Tibial nerve (tissue), 4 donors: ENCODE measurements at regions not wholly inside any gene's neighbourhood (a gene's known extent, or its start where the extent isn't known, plus 50 kb on each side); places are given as distances from the start of the nearest gene placed in this dataset.

Source experiments
- EP300 ChIP-seq, 2 donors: sonication (generic); formaldehyde crosslinking; IDR thresholded peaks; one replicate each; pipeline ENCODE4 v1.6.1; 2017; ENCODE audit warnings: antibody characterized with exemption in 2 of 2, mild to moderate bottlenecking in 1 of 2
- POLR2A ChIP-seq, 2 donors: fragments of 450-650 bp; IDR thresholded peaks; one replicate each; pipeline ENCODE4 v1.6.1; 2017; ENCODE audit warnings: antibody characterized with exemption in 2 of 2, mild to moderate bottlenecking in 2 of 2, moderate library complexity in 2 of 2
- TF ChIP-seq, protein P1 (sequence below), 5 experiments: fragments of 200-600 bp in 3 of 5; fragments of 450-650 bp in 2 of 5; sonication (generic) in 3 of 5; IDR thresholded peaks; one replicate each; pipeline ENCODE4 v1.5.1; 2016 to 2019; ENCODE audit warnings: antibody characterized with exemption in 5 of 5, mild to moderate bottlenecking in 3 of 5, moderate library complexity in 2 of 5

DNA sequence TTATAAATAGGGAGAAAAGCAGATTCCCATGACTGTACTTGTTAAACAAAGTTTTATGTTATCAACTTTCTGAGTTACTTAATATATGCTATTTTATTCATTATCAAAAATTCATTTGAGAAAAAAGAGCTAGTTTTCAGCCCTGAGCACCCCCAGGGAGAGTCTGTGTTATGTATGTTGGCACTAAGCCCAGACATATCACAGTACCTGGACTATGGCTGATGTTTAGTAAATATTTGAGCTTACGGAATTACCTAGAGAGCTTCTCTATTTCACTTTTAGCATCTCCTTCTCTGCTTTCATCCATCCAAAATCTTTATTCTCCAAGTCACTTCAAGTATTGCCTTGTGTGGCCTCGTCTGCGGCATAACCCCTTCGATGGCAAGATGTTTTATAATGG is 225.9 kb upstream of the PCSK5 start:
- TF ChIP-seq POLR2A (IDR thresholded peaks at IDR 0.05) (no peak), EP300 (IDR thresholded peaks at IDR 0.05) (no peak)
- TF ChIP-seq, protein P1, sequence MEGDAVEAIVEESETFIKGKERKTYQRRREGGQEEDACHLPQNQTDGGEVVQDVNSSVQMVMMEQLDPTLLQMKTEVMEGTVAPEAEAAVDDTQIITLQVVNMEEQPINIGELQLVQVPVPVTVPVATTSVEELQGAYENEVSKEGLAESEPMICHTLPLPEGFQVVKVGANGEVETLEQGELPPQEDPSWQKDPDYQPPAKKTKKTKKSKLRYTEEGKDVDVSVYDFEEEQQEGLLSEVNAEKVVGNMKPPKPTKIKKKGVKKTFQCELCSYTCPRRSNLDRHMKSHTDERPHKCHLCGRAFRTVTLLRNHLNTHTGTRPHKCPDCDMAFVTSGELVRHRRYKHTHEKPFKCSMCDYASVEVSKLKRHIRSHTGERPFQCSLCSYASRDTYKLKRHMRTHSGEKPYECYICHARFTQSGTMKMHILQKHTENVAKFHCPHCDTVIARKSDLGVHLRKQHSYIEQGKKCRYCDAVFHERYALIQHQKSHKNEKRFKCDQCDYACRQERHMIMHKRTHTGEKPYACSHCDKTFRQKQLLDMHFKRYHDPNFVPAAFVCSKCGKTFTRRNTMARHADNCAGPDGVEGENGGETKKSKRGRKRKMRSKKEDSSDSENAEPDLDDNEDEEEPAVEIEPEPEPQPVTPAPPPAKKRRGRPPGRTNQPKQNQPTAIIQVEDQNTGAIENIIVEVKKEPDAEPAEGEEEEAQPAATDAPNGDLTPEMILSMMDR (IDR thresholded peaks at IDR 0.05): no peak
